T-helper 17 cell (primary cell): ENCODE measurements at regions not wholly inside any gene's neighbourhood (a gene's known extent, or its start where the extent isn't known, plus 50 kb on each side); places are given as distances from the start of the nearest gene placed in this dataset.

Experiments used
- ATAC-seq: fragments of 150-1000 bp; cut with Tn5 transposase; 2 replicates; pipeline ENCODE4 v1.10.0; 2021; ENCODE audit warnings: mild to moderate bottlenecking, moderate library complexity
- DNase-seq, 3 donors: peaks; one replicate each; pipeline versions ENCODE4 v3.0.0 to v3.0.0-alpha.2; 2020 to 2021
- H3K9me3 ChIP-seq: one replicate; pipeline ENCODE4 v1.7.0; 2013; ENCODE audit warnings: low read length, mild to moderate bottlenecking; ENCODE audit not compliant: control insufficient read depth, poor library complexity, severe bottlenecking
- H3K27ac Mint-ChIP-seq: one replicate; pipeline ENCODE4 v1.8.0; 2022; ENCODE audit warnings: mild to moderate bottlenecking, moderate library complexity, mixed read lengths
- H3K27me3 Mint-ChIP-seq: one replicate; pipeline ENCODE4 v1.8.0; 2022; ENCODE audit warnings: mixed read lengths
- H3K36me3 Mint-ChIP-seq: one replicate; pipeline ENCODE4 v1.8.0; 2022; ENCODE audit warnings: low read depth, mixed read lengths
- H3K4me1 Mint-ChIP-seq: one replicate; pipeline ENCODE4 v1.8.0; 2022; ENCODE audit warnings: mild to moderate bottlenecking, mixed read lengths
- H3K4me3 Mint-ChIP-seq: one replicate; pipeline ENCODE4 v1.8.0; 2022; ENCODE audit warnings: mild to moderate bottlenecking, moderate library complexity, mixed read lengths

GRCh38 chr21:40938078-40938477, 91.1 kb upstream of the DSCAM start:
- no peak overlapping the region for H3K4me3 Mint-ChIP-seq
- H3K4me1 Mint-ChIP-seq, result no peaks in the 10 kb centered on the region
- H3K36me3 Mint-ChIP-seq, result no peaks in the 10 kb centered on the region
- no peak for ATAC-seq
- no peaks in the 10 kb centered on the region for H3K9me3 ChIP-seq
- DNase-seq, result no peak
- H3K27ac Mint-ChIP-seq, result no peak overlapping the region
- peaks cover 5% of the 10 kb centered on the region for H3K27me3 Mint-ChIP-seq

GRCh38 chr21:40938611-40939010, 91.7 kb upstream of the DSCAM start:
- Mint-ChIP-seq H3K27me3 (peaks cover 5% of the 10 kb centered on the region), H3K36me3 (no peaks in the 10 kb centered on the region), H3K4me3 (no peak overlapping the region), H3K27ac (no peak overlapping the region), H3K4me1 (no peaks in the 10 kb centered on the region)
- DNase-seq (no peak), ATAC-seq (no peak)
- no peaks in the 10 kb centered on the region for H3K9me3 ChIP-seq

- ATAC-seq (no peak), DNase-seq (no peak)
- Mint-ChIP-seq H3K27ac (no peak overlapping the region), H3K27me3 (no peaks in the 10 kb centered on the region), H3K36me3 (no peaks in the 10 kb centered on the region), H3K4me3 (no peak overlapping the region), H3K4me1 (no peaks in the 10 kb centered on the region)
- H3K9me3 ChIP-seq, result no peaks in the 10 kb centered on the region
Observed at GRCh38 chr21:40947713-40948112, 100.8 kb upstream of the DSCAM start.

- Mint-ChIP-seq H3K36me3 (no peaks in the 10 kb centered on the region), H3K4me3 (no peak overlapping the region), H3K4me1 (no peaks in the 10 kb centered on the region), H3K27me3 (no peaks in the 10 kb centered on the region), H3K27ac (no peak overlapping the region)
- ATAC-seq, result no peak
- no peak for DNase-seq
- H3K9me3 ChIP-seq, result no peaks in the 10 kb centered on the region
Observed at GRCh38 chr21:40950970-40951369, 104.0 kb upstream of the DSCAM start.

GRCh38 chr21:40952551-40953323, 105.8 kb upstream of the DSCAM start:
- ATAC-seq (no peak), DNase-seq (no peak)
- no peaks in the 10 kb centered on the region for H3K9me3 ChIP-seq
- Mint-ChIP-seq H3K36me3 (no peaks in the 10 kb centered on the region), H3K4me3 (no peak overlapping the region), H3K27ac (no peak overlapping the region), H3K27me3 (peaks cover 8% of the 10 kb centered on the region), H3K4me1 (no peaks in the 10 kb centered on the region)

DNA sequence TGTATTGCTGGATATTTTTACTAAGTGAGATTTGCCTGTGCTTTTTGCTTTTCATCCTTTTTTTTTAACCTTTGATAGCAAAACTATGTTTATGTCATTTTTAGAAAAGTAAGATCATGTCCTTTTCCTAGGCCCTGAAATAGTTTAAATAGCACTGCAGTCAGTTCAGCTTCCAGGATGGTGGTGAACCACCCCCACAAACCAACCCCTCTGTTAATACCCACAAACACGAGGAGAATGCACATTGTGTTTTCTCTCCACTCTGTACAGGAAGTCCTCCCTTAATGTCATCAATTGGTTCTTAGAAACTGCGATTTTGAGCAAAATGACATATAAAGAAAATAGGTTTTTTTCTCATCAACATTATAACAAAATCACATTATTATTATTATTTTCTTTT, 117.7 kb upstream of the DSCAM start:
- H3K4me3 Mint-ChIP-seq, result no peak overlapping the region
- H3K4me1 Mint-ChIP-seq, result no peaks in the 10 kb centered on the region
- H3K27me3 Mint-ChIP-seq, result peaks cover 14% of the 10 kb centered on the region
- ATAC-seq, result no peak
- no peaks in the 10 kb centered on the region for H3K9me3 ChIP-seq
- H3K36me3 Mint-ChIP-seq, result no peaks in the 10 kb centered on the region
- no peak for DNase-seq
- H3K27ac Mint-ChIP-seq, result no peak overlapping the region

- Mint-ChIP-seq H3K36me3 (no peaks in the 10 kb centered on the region), H3K4me3 (no peak overlapping the region), H3K27me3 (peaks cover 14% of the 10 kb centered on the region), H3K27ac (no peak overlapping the region), H3K4me1 (no peaks in the 10 kb centered on the region)
- DNase-seq (no peak), ATAC-seq (no peak)
- H3K9me3 ChIP-seq, result no peaks in the 10 kb centered on the region
Observed at GRCh38 chr21:40967771-40968170, 120.8 kb upstream of the DSCAM start.

GRCh38 chr21:40972151-40972550, 125.2 kb upstream of the DSCAM start:
- Mint-ChIP-seq H3K4me1 (no peaks in the 10 kb centered on the region), H3K27ac (no peak overlapping the region), H3K4me3 (no peak overlapping the region), H3K36me3 (no peaks in the 10 kb centered on the region), H3K27me3 (peaks cover 14% of the 10 kb centered on the region)
- no peaks in the 10 kb centered on the region for H3K9me3 ChIP-seq
- no peak for DNase-seq
- no peak for ATAC-seq

DNA sequence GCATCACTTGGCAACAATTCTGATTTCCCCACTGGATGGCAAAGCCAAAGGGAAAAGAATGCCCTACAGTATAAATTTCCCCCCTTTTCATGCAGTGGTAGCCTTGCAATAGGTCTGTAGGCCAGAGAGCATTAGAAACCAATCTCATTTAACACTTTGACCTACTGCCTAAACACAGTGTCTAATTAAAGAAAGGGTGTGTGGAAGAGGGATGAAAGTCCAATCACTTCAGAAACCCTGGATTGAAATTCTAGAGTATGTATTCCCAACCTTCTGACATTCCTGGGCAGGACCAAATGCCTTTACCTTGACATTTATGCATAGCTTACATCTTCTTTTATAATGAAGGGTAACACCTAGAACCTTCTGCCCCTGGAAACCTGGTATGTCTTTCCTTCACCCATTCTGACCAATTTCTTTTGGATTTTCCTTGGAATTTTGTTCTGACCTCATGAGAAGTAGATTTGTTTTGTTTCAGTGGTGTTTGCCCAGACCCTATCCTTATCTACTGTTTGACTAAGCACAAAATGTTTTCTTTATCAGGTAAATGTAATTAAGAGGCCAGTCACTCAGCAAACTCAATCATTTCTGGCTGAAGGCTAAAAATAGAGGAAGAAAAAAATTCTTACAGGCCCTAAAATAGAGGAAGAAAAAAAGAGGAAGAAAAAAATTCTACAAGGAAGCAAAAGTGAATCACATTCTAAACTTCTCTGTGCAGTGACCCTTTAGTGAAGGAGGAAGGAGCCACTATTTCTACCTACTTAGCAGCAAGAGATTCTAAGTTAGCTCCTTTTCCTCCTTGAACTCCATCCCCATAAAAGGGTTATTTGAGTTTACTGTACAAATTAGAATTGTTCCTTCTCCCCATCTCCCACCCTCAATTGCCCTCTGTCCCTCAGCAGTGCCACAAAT, 129.5 kb upstream of the DSCAM start:
- DNase-seq, result no peak

DNA sequence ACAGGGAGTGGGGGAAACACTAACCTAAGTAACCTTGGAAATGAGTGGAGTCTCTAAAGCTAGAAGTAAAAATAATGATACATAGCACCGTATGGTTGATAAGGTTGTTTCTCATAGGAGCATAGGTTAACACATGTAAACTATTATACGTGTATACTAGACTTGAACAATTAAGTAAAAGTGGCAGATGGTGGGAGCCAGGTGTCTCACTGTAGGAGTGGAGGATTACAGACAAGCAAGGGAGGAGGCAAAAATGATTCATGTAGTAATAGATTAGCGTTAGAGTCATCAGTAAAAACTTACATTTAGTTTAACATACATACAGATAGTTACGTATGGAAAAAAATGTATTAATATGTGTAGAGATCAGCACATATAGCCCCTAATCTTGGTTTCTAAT, 138.4 kb upstream of the DSCAM start:
- H3K9me3 ChIP-seq, result peaks cover 2% of the 10 kb centered on the region
- DNase-seq (no peak), ATAC-seq (no peak)
- Mint-ChIP-seq H3K27ac (no peak overlapping the region), H3K27me3 (no peaks in the 10 kb centered on the region), H3K36me3 (peaks cover 2% of the 10 kb centered on the region), H3K4me3 (no peak overlapping the region), H3K4me1 (no peaks in the 10 kb centered on the region)

More for the DNA sequence above, 129.5 kb upstream of the DSCAM start:
- ATAC-seq, result no peak
- no peak overlapping the region for H3K4me3 Mint-ChIP-seq
- H3K9me3 ChIP-seq, result no peaks in the 10 kb centered on the region
- H3K4me1 Mint-ChIP-seq, result no peaks in the 10 kb centered on the region
- no peaks in the 10 kb centered on the region for H3K27me3 Mint-ChIP-seq
- no peak overlapping the region for H3K27ac Mint-ChIP-seq
- peaks cover 2% of the 10 kb centered on the region for H3K36me3 Mint-ChIP-seq

DNA sequence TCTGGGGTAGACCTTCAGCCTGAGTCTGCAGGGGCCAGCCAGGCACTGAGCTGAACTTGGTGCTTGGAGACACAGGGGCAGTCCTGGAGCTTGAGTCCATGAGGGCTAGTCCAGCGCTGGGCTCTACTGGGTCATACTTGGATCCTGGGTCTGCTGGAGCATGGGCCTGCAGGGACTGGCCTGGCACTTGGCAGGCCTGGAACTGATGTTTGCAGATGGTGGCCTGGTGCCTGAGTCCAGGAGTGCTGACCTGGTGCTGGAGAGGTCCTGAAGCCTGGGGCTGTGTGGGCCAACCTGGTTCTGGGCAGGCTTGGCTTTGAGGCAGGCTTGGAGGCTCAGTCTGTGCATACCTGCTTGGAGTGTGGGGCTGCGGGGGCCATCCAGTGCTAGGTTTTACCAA, 143.4 kb upstream of the DSCAM start:
- H3K9me3 ChIP-seq, result no peaks in the 10 kb centered on the region
- no peaks in the 10 kb centered on the region for H3K4me1 Mint-ChIP-seq
- no peaks in the 10 kb centered on the region for H3K27me3 Mint-ChIP-seq
- DNase-seq (no peak), ATAC-seq (no peak)
- no peaks in the 10 kb centered on the region for H3K36me3 Mint-ChIP-seq
- no peak overlapping the region for H3K4me3 Mint-ChIP-seq
- no peak overlapping the region for H3K27ac Mint-ChIP-seq

DNA sequence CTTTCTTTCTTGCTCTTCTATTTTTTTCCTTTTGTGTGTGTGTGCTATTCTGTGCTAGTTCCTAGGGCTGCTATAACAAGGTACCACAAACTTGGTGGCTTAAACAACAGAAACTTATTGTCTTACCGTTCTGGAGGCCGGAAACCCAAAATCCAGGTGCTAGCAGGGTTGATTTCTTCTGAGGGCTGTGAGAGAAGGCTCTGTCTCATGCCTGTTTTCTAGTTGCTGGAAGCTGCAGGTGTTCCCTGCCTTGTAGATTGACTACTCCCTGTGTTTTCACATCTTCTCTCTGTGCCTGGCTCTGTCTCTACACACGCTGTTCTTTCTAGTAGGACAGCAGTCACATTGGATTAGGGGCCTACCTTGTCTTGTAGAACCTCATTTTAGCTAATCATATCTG, 150.9 kb upstream of the DSCAM start:
- Mint-ChIP-seq H3K4me3 (no peak overlapping the region), H3K27ac (no peak overlapping the region), H3K4me1 (no peaks in the 10 kb centered on the region), H3K36me3 (no peaks in the 10 kb centered on the region), H3K27me3 (no peaks in the 10 kb centered on the region)
- DNase-seq (no peak), ATAC-seq (no peak)
- H3K9me3 ChIP-seq, result no peaks in the 10 kb centered on the region

DNA sequence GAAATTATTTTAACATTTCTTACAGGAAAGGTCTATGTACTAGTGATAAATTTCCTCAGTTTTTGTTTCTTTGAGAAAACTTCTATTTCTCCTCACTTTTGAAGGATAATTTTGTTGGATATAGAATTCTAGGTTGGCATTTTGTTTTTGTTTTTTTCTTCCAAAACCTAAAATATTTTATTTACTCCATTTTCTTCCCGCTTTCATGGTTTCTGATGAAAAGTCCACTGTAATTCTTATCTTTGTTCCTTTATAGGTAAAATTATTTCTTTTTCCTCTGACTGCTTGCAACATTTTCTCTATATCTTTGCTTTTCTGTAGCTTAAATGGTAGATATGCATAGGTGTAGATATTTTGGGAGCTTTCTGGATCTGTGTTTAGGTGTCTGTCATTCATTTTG, 153.9 kb upstream of the DSCAM start:
- no peak overlapping the region for H3K4me3 Mint-ChIP-seq
- H3K9me3 ChIP-seq, result no peaks in the 10 kb centered on the region
- ATAC-seq (no peak), DNase-seq (no peak)
- no peaks in the 10 kb centered on the region for H3K36me3 Mint-ChIP-seq
- H3K27me3 Mint-ChIP-seq, result no peaks in the 10 kb centered on the region
- no peaks in the 10 kb centered on the region for H3K4me1 Mint-ChIP-seq
- no peak overlapping the region for H3K27ac Mint-ChIP-seq
